ENCODE measurements at regions not wholly inside any gene's neighbourhood (a gene's known extent, or its start where the extent isn't known, plus 50 kb on each side); places are given as distances from the start of the nearest gene placed in this dataset.

GRCh38 chr2:144801766-144802165, 281.8 kb upstream of the ZEB2 start:
- no peak for DNase-seq (ENCODE audit: low read depth in 1 of 2, low spot score in 1 of 2)
- no peak overlapping the region for H3K27ac ChIP-seq (replicated peaks)
- TF ChIP-seq GABPA (IDR thresholded peaks at IDR 0.05; ENCODE audit: low read depth) (no peak), CTCF (IDR thresholded peaks at IDR 0.05; ENCODE audit: insufficient read depth, low read length) (no peak), SPI1 (IDR thresholded peaks at IDR 0.05; ENCODE audit: borderline replicate concordance, low read depth) (no peak), REST (IDR thresholded peaks at IDR 0.05; ENCODE audit: insufficient replicate concordance, low read depth) (no peak), POLR2AphosphoS5 (IDR thresholded peaks at IDR 0.05; ENCODE audit: low read depth) (no peak)

GRCh38 chr2:144801325-144801724, 281.4 kb upstream of the ZEB2 start:
- DNase-seq (ENCODE audit: low read depth in 1 of 2, low spot score in 1 of 2): no peak
- Histone ChIP-seq H3K27ac (replicated peaks) (no peak overlapping the region), H3K27me3 (ENCODE audit: insufficient read depth, poor library complexity, severe bottlenecking) (no peaks in the 10 kb centered on the region), H3K4me3 (replicated peaks; ENCODE audit: insufficient read depth, low read length) (no peak overlapping the region)
- TF ChIP-seq POLR2AphosphoS5 (IDR thresholded peaks at IDR 0.05; ENCODE audit: low read depth): no peak
- no peak for TF ChIP-seq SPI1 (IDR thresholded peaks at IDR 0.05; ENCODE audit: borderline replicate concordance, low read depth)
- no peak for TF ChIP-seq GABPA (IDR thresholded peaks at IDR 0.05; ENCODE audit: low read depth)
- no peak for TF ChIP-seq REST (IDR thresholded peaks at IDR 0.05; ENCODE audit: insufficient replicate concordance, low read depth)
- no peak for TF ChIP-seq CTCF (IDR thresholded peaks at IDR 0.05; ENCODE audit: insufficient read depth, low read length)

More at GRCh38 chr2:144801766-144802165, 281.8 kb upstream of the ZEB2 start:
- Histone ChIP-seq H3K4me3 (replicated peaks; ENCODE audit: insufficient read depth, low read length) (no peak overlapping the region), H3K27me3 (ENCODE audit: insufficient read depth, poor library complexity, severe bottlenecking) (no peaks in the 10 kb centered on the region)

- H3K4me3 ChIP-seq (replicated peaks; ENCODE audit: insufficient read depth, low read length): no peak overlapping the region
- H3K27me3 ChIP-seq (ENCODE audit: insufficient read depth, poor library complexity, severe bottlenecking): no peaks in the 10 kb centered on the region
- TF ChIP-seq POLR2AphosphoS5 (IDR thresholded peaks at IDR 0.05; ENCODE audit: low read depth) (no peak), SPI1 (IDR thresholded peaks at IDR 0.05; ENCODE audit: borderline replicate concordance, low read depth) (no peak), REST (IDR thresholded peaks at IDR 0.05; ENCODE audit: insufficient replicate concordance, low read depth) (no peak), GABPA (IDR thresholded peaks at IDR 0.05; ENCODE audit: low read depth) (no peak), CTCF (IDR thresholded peaks at IDR 0.05; ENCODE audit: insufficient read depth, low read length) (no peak)
- no peak overlapping the region for H3K27ac ChIP-seq (replicated peaks)
- no peak for DNase-seq (ENCODE audit: low read depth in 1 of 2, low spot score in 1 of 2)
Measured at GRCh38 chr2:144798989-144799388, 279.1 kb upstream of the ZEB2 start.

All from HL-60 (cell line).